GM12878 (cell line): ENCODE measurements at regions not wholly inside any gene's neighbourhood (a gene's known extent, or its start where the extent isn't known, plus 50 kb on each side); places are given as distances from the start of the nearest gene placed in this dataset.

Source experiments
- BRCA1 ChIP-seq: IDR thresholded peaks from 2 replicates; pipeline ENCODE4 v1.6.1; 2011; ENCODE audit warnings: low read depth, low read length, improper control_type of control experiment
- CHD4 ChIP-seq: fragments of 200-600 bp; sonication (generic); IDR thresholded peaks from 2 replicates; pipeline ENCODE4 v1.6.1; 2016; ENCODE audit warnings: mild to moderate bottlenecking
- CUX1 ChIP-seq: IDR thresholded peaks from 2 replicates; pipeline ENCODE4 v1.6.1; 2012; ENCODE audit warnings: improper control_type of control experiment, low read depth, low read length; ENCODE audit not compliant: insufficient replicate concordance
- E2F8 ChIP-seq: fragments of 450-650 bp; IDR thresholded peaks from 2 replicates; pipeline ENCODE4 v1.6.1; 2018; ENCODE audit warnings: mild to moderate bottlenecking, low read depth, moderate library complexity; ENCODE audit not compliant: partially characterized antibody
- FOXM1 ChIP-seq: IDR thresholded peaks from 2 replicates; pipeline ENCODE4 v1.6.1; 2012; ENCODE audit warnings: low read depth, mild to moderate bottlenecking, inconsistent platforms, low read length, moderate library complexity
- GABPA ChIP-seq: IDR thresholded peaks from 2 replicates; pipeline ENCODE4 v1.6.1; 2014; ENCODE audit warnings: antibody characterized with exemption, low read depth, mild to moderate bottlenecking, inconsistent platforms
- IKZF2 ChIP-seq, 2 experiments: fragments of 450-650 bp; IDR thresholded peaks; 2 replicates each; pipeline ENCODE4 v1.6.1; 2017; ENCODE audit warnings: mild to moderate bottlenecking in 2 of 2, moderate library complexity in 2 of 2
- MTA2 ChIP-seq: fragments of 450-650 bp; IDR thresholded peaks from 2 replicates; pipeline ENCODE4 v1.6.1; 2016; ENCODE audit warnings: low read depth, mild to moderate bottlenecking, moderate library complexity
- NFYB ChIP-seq: IDR thresholded peaks from 2 replicates; pipeline ENCODE4 v1.6.1; 2011; ENCODE audit warnings: low read depth, mild to moderate bottlenecking, low read length, improper control_type of control experiment, moderate library complexity; ENCODE audit not compliant: insufficient read depth
- PML ChIP-seq: IDR thresholded peaks from 2 replicates; pipeline ENCODE4 v1.6.1; 2012; ENCODE audit warnings: low read length, inconsistent platforms
- POLR2AphosphoS5 ChIP-seq: IDR thresholded peaks from 2 replicates; pipeline ENCODE4 v1.6.1; 2011; ENCODE audit warnings: mild to moderate bottlenecking, low read length, inconsistent platforms
- POU2F2 ChIP-seq: IDR thresholded peaks from 3 replicates; pipeline ENCODE4 v1.6.1; 2011; ENCODE audit warnings: low read depth, mild to moderate bottlenecking, low read length, borderline replicate concordance
- RBBP5 ChIP-seq: fragments of 200-600 bp; sonication (generic); conservative IDR thresholded peaks from 2 replicates; pipeline ENCODE4 v1.6.1; 2016
- SP1 ChIP-seq: IDR thresholded peaks from one replicate; pipeline ENCODE4 v1.6.1; 2011; ENCODE audit warnings: low read depth, low read length
- ZNF207 ChIP-seq: fragments of 450-650 bp; IDR thresholded peaks from 2 replicates; pipeline ENCODE4 v1.6.1; 2014; ENCODE audit warnings: antibody characterized with exemption, mild to moderate bottlenecking, borderline replicate concordance
- TF ChIP-seq, protein P1 (sequence below): fragments of 450-650 bp; formaldehyde crosslinking; IDR thresholded peaks from 2 replicates; pipeline ENCODE4 v1.4.0; 2022; ENCODE audit warnings: mild to moderate bottlenecking, moderate library complexity
- TF ChIP-seq, protein P2 (sequence below): IDR thresholded peaks from 2 replicates; pipeline ENCODE4 v1.6.1; 2012; ENCODE audit warnings: low read depth, low read length, improper control_type of control experiment

DNA sequence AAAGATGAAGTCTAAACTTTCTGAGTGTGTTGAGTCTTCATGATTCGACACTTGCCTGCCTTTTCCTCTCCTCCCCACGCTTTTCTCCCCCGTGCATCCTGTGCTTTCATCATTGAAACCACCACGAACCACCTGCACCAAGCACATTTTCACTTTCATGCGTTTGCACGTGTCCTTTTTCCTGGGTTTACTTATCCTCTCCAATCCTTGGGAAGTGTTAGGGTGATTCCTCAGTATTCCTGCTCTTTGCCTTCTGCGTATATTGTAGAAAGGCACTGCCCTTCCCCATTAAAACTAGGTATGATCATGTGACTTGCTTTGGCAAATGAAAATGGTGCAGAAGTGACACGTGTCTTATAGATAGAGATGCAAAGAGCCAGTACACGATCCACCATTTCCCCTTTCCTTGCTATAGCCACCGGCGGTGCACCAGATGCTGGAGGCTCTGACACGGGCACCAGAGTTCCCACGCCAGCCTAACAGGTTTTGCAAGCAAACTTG lies 106.6 kb downstream of the BRMS1L start (continued):
- TF ChIP-seq CUX1, result no peak
- TF ChIP-seq POLR2AphosphoS5, result no peak
- peak; percentile 51; the same call in 1 of the 2 replicates for TF ChIP-seq MTA2
- no peak for TF ChIP-seq ZNF207
- no peak for TF ChIP-seq GABPA
- peak; percentile 65; the same call in 1 of the 2 replicates for TF ChIP-seq PML
- no peak for TF ChIP-seq CHD4
- TF ChIP-seq NFYB, result 0 out of 2 replicates have a peak, but pooled peaks have one; percentile 46
- TF ChIP-seq FOXM1, result peak; percentile 75; the same call in 1 of the 2 replicates
- peak; percentile 74 to 76 for TF ChIP-seq IKZF2 (IDR thresholded peaks at IDR 0.05)
- TF ChIP-seq SP1, result peak; percentile 49
- TF ChIP-seq, protein P1, sequence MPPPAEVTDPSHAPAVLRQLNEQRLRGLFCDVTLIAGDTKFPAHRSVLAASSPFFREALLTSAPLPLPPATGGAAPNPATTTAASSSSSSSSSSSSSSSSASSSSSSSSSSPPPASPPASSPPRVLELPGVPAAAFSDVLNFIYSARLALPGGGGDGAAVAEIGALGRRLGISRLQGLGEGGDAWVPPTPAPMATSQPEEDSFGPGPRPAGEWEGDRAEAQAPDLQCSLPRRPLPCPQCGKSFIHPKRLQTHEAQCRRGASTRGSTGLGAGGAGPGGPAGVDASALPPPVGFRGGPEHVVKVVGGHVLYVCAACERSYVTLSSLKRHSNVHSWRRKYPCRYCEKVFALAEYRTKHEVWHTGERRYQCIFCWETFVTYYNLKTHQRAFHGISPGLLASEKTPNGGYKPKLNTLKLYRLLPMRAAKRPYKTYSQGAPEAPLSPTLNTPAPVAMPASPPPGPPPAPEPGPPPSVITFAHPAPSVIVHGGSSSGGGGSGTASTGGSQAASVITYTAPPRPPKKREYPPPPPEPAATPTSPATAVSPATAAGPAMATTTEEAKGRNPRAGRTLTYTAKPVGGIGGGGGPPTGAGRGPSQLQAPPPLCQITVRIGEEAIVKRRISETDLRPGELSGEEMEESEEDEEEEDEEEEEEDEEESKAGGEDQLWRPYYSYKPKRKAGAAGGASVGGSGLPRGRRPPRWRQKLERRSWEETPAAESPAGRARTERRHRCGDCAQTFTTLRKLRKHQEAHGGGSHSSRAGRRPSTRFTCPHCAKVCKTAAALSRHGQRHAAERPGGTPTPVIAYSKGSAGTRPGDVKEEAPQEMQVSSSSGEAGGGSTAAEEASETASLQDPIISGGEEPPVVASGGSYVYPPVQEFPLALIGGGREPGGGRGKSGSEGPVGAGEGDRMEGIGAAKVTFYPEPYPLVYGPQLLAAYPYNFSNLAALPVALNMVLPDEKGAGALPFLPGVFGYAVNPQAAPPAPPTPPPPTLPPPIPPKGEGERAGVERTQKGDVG (CRISPR knock-in tag), result no peak
- TF ChIP-seq E2F8, result no peak
- no peak for TF ChIP-seq BRCA1
- TF ChIP-seq, protein P2, sequence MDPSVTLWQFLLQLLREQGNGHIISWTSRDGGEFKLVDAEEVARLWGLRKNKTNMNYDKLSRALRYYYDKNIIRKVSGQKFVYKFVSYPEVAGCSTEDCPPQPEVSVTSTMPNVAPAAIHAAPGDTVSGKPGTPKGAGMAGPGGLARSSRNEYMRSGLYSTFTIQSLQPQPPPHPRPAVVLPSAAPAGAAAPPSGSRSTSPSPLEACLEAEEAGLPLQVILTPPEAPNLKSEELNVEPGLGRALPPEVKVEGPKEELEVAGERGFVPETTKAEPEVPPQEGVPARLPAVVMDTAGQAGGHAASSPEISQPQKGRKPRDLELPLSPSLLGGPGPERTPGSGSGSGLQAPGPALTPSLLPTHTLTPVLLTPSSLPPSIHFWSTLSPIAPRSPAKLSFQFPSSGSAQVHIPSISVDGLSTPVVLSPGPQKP, result no peak
- TF ChIP-seq RBBP5, result no peak
- 0 out of 3 replicates have a peak, but pooled peaks have one; percentile 23 for TF ChIP-seq POU2F2
